ENCODE measurements at regions not wholly inside any gene's neighbourhood (a gene's known extent, or its start where the extent isn't known, plus 50 kb on each side); places are given as distances from the start of the nearest gene placed in this dataset.

DNA sequence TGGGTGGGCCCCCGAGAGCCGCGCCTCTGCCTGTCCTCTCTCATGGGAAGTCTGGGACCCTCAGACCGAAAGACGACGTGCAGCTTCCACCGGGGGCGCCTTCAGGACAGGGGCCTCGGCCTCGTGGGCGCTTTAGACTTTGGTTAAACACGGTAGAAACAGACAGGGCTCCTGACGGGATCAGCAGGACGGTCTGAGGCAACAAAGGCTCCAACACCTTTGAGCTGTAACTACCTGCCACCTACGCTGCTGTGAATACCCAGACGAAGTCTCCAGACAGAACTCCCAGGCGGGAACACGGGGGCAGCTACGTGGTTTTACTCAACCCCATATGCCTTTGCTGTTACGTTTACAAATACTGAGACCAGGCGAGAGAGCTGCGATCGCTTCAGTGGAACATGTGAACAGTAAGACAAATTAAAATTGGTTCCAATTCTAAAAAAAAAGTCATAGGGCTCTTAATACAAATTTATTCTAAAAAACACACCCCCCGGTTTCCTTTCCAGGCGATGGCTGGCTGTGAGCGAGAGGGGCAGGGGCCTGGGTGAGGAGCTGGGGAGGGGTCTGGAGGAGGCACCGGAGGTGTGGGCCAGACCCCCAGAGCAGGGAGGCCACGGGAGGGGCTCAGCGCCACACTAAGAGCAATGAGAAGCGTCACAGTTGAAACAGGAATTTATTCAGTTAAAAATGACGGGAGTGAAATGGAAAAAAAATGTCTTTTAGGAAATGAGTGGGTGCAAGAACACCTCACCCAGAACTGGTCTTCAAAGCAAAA, 453.2 kb downstream of the QKI start:
- no peak for TF ChIP-seq POLR2A (IDR thresholded peaks at IDR 0.05)
- TF ChIP-seq, protein P1, sequence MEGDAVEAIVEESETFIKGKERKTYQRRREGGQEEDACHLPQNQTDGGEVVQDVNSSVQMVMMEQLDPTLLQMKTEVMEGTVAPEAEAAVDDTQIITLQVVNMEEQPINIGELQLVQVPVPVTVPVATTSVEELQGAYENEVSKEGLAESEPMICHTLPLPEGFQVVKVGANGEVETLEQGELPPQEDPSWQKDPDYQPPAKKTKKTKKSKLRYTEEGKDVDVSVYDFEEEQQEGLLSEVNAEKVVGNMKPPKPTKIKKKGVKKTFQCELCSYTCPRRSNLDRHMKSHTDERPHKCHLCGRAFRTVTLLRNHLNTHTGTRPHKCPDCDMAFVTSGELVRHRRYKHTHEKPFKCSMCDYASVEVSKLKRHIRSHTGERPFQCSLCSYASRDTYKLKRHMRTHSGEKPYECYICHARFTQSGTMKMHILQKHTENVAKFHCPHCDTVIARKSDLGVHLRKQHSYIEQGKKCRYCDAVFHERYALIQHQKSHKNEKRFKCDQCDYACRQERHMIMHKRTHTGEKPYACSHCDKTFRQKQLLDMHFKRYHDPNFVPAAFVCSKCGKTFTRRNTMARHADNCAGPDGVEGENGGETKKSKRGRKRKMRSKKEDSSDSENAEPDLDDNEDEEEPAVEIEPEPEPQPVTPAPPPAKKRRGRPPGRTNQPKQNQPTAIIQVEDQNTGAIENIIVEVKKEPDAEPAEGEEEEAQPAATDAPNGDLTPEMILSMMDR (IDR thresholded peaks at IDR 0.05) = no peak

All from tibial nerve (tissue), 3 donors.